Upper lobe of left lung (tissue), 6 donors: ENCODE measurements at regions not wholly inside any gene's neighbourhood (a gene's known extent, or its start where the extent isn't known, plus 50 kb on each side); places are given as distances from the start of the nearest gene placed in this dataset.

Experiments used
- ATAC-seq, 2 donors: fragments of 200-7000 bp; cut with Tn5 transposase; one replicate each; pipeline ENCODE4 v1.9.1; 2022; ENCODE audit warnings: mild to moderate bottlenecking in 2 of 2, moderate library complexity in 2 of 2; ENCODE audit not compliant: low FRiP score in 2 of 2
- DNase-seq, 2 donors: peaks; one replicate each; pipeline ENCODE4 v3.0.0-alpha.2; 2019 to 2020
- H3K27ac ChIP-seq, 4 donors: fragments of 200-600 bp; sonication (generic); one replicate each; pipeline ENCODE4 v1.5.1; 2016 to 2019
- H3K27me3 ChIP-seq, 4 donors: fragments of 200-600 bp; sonication (generic); one replicate each; pipeline ENCODE4 v1.5.1; 2017 to 2019
- H3K36me3 ChIP-seq, 4 donors: fragments of 200-600 bp; sonication (generic); one replicate each; pipeline ENCODE4 v1.5.1; 2016 to 2019
- H3K4me1 ChIP-seq, 4 donors: fragments of 200-600 bp; sonication (generic); one replicate each; pipeline ENCODE4 v1.5.1; 2018 to 2019
- H3K4me3 ChIP-seq, 4 donors: fragments of 200-600 bp; sonication (generic); one replicate each; pipeline ENCODE4 v1.5.1; 2017 to 2019; ENCODE audit warnings: mild to moderate bottlenecking in 2 of 4, moderate library complexity in 1 of 4
- H3K9me3 ChIP-seq, 4 donors: fragments of 200-600 bp; sonication (generic); one replicate each; pipeline ENCODE4 v1.5.1; 2018 to 2019
- CTCF ChIP-seq, 6 experiments: fragments of 450-650 bp in 4 of 6; fragments of 200-600 bp in 2 of 6; sonication (generic) in 2 of 6; IDR thresholded peaks; one replicate each; pipeline ENCODE4 v1.5.1; 2016 to 2019; ENCODE audit warnings: antibody characterized with exemption in 6 of 6
- EP300 ChIP-seq, 4 donors: sonication (generic); formaldehyde crosslinking; IDR thresholded peaks; one replicate each; pipeline ENCODE4 v1.5.1; 2017; ENCODE audit warnings: antibody characterized with exemption in 4 of 4, control low read depth in 2 of 4
- POLR2A ChIP-seq, 4 donors: fragments of 450-650 bp; IDR thresholded peaks; one replicate each; pipeline ENCODE4 v1.5.1; 2016 to 2017; ENCODE audit warnings: antibody characterized with exemption in 4 of 4, mild to moderate bottlenecking in 2 of 4
- POLR2AphosphoS5 ChIP-seq, 2 donors: sonication (generic); formaldehyde crosslinking; IDR thresholded peaks; one replicate each; pipeline ENCODE4 v1.5.1; 2017; ENCODE audit warnings: antibody characterized with exemption in 2 of 2
- WGBS, 2 donors: methylation state at CpG; one replicate each; pipeline ENCODE4 v1.1.5; 2017 to 2018; 5-methylcytosine and 5-hydroxymethylcytosine counted together
- donor health status: DM: no; HTN: no; CAD: no; lungs with moderate emphysema.
- donor health status: DM: no; HTN: yes; CAD: no; lungs with severe emphysema.

DNA sequence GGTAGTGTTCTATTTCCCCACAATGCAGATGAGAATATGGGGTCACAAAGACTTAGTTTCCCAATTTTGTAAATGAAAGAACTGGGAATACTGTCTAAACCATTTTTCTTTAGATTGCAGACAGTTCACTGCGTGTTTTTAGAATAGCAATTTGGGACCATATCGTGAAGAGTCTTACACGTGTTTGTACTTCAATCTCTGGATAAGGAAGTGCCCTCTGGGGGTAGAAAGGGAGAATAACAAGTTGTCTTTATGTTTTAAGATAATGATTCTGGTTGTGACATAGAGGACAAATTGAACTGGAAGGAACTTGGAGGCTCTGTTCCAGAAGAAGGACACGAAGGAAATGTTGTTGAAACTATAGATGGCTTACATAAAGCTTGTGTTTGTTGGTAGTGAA, 457.7 kb downstream of the CBLN2 start:
- DNase-seq (no peak), ATAC-seq (no peak)
- Histone ChIP-seq H3K27ac (no peak overlapping the region), H3K36me3 (no peaks in the 10 kb centered on the region), H3K4me3 (no peak overlapping the region), H3K4me1 (no peaks in the 10 kb centered on the region), H3K9me3 (no peaks in the 10 kb centered on the region), H3K27me3 (no peaks in the 10 kb centered on the region)
- no peak for TF ChIP-seq POLR2AphosphoS5 (IDR thresholded peaks at IDR 0.05)
- TF ChIP-seq POLR2A (IDR thresholded peaks at IDR 0.05): no peak
- peak in 4 of 6 experiments; percentile 9 to 29 (median 16) for TF ChIP-seq CTCF (IDR thresholded peaks at IDR 0.05)
- no peak for TF ChIP-seq EP300 (IDR thresholded peaks at IDR 0.05)
- 12 to 13% methylated on average over 4 of the region's 4 CpGs for whole genome bisulfite sequencing, 2 donors

DNA sequence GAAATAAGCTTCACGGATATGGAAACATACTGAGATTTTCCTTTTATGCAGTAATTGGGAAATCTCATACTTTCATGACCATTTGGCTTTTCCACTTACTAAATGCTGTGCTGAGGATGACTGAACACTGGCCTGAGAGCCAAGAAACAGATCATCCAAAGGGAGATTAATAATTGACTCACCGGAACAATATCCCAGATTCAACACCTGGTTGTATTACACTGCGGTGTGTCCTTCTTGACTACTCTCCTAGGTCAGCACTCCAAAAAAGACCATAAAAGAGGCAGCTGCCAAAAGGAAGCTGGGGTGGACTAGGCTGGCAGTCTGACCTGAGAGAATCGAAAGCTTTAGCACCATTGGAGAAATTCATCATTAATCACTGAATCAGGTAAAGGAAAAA, 469.1 kb downstream of the CBLN2 start:
- H3K27me3 ChIP-seq: no peaks in the 10 kb centered on the region
- H3K4me1 ChIP-seq: no peaks in the 10 kb centered on the region
- H3K36me3 ChIP-seq: no peaks in the 10 kb centered on the region
- TF ChIP-seq EP300 (IDR thresholded peaks at IDR 0.05): no peak
- no peak for TF ChIP-seq POLR2A (IDR thresholded peaks at IDR 0.05)
- TF ChIP-seq CTCF (IDR thresholded peaks at IDR 0.05): no peak
- no peak for TF ChIP-seq POLR2AphosphoS5 (IDR thresholded peaks at IDR 0.05)
- DNase-seq (no peak), ATAC-seq (no peak)
- no peak overlapping the region for H3K27ac ChIP-seq
- 81 to 89% methylated on average over 4 of the region's 4 CpGs for WGBS, 2 donors
- H3K4me3 ChIP-seq: no peak overlapping the region
- no peaks in the 10 kb centered on the region for H3K9me3 ChIP-seq

- H3K9me3 ChIP-seq: no peaks in the 10 kb centered on the region
- no peak overlapping the region for H3K27ac ChIP-seq
- no peak overlapping the region for H3K4me3 ChIP-seq
- H3K27me3 ChIP-seq: no peaks in the 10 kb centered on the region
- DNase-seq (no peak), ATAC-seq (no peak)
- no peaks in the 10 kb centered on the region for H3K4me1 ChIP-seq
- H3K36me3 ChIP-seq: no peaks in the 10 kb centered on the region
- TF ChIP-seq POLR2A (IDR thresholded peaks at IDR 0.05): no peak
- no peak for TF ChIP-seq EP300 (IDR thresholded peaks at IDR 0.05)
- TF ChIP-seq POLR2AphosphoS5 (IDR thresholded peaks at IDR 0.05): no peak
- TF ChIP-seq CTCF (IDR thresholded peaks at IDR 0.05): no peak
- 71 to 83% methylated on average over 7 of the region's 7 CpGs for WGBS, 2 donors
Observed at GRCh38 chr18:72063001-72063400, 481.1 kb downstream of the CBLN2 start.

- Histone ChIP-seq H3K27ac (no peak overlapping the region), H3K27me3 (no peaks in the 10 kb centered on the region), H3K4me3 (no peak overlapping the region), H3K4me1 (no peaks in the 10 kb centered on the region), H3K36me3 (no peaks in the 10 kb centered on the region), H3K9me3 (no peaks in the 10 kb centered on the region)
- DNase-seq (no peak), ATAC-seq (no peak)
- WGBS, 2 donors: 84 to 88% methylated on average over 7 of the region's 7 CpGs
- TF ChIP-seq POLR2AphosphoS5 (IDR thresholded peaks at IDR 0.05) (no peak), POLR2A (IDR thresholded peaks at IDR 0.05) (no peak), CTCF (IDR thresholded peaks at IDR 0.05) (no peak), EP300 (IDR thresholded peaks at IDR 0.05) (no peak)
Observed at GRCh38 chr18:72058851-72059250, 485.3 kb downstream of the CBLN2 start.

DNA sequence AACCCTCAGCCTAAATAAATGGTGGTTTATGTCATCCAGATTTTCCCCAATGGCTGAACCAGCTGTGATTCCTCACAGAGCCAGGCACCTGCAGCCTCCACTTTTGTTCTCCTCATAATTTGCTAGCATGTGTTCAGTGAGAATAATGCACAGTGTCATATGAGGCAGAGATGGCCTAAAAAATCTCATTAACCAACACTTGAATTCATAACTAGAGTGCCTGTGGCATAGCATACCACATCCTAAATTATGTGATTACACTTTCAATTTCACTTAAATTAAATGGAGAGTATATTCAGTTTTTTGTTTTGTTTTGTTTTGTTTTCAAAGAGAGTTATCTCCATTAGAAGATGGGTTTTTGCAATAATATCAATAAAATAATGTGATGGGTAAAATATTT, 488.0 kb downstream of the CBLN2 start:
- Histone ChIP-seq H3K27ac (no peak overlapping the region), H3K36me3 (no peaks in the 10 kb centered on the region), H3K27me3 (no peaks in the 10 kb centered on the region), H3K9me3 (no peaks in the 10 kb centered on the region), H3K4me3 (no peak overlapping the region), H3K4me1 (no peaks in the 10 kb centered on the region)
- DNase-seq (no peak), ATAC-seq (no peak)
- TF ChIP-seq CTCF (IDR thresholded peaks at IDR 0.05) (no peak), EP300 (IDR thresholded peaks at IDR 0.05) (no peak), POLR2AphosphoS5 (IDR thresholded peaks at IDR 0.05) (no peak), POLR2A (IDR thresholded peaks at IDR 0.05) (no peak)
